Activated T-cell treated with anti-CD3 and anti-CD28 coated beads, Interleukin-2, amount 50 U/mL, for 1 hour (primary cell): ENCODE measurements at regions not wholly inside any gene's neighbourhood (a gene's known extent, or its start where the extent isn't known, plus 50 kb on each side); places are given as distances from the start of the nearest gene placed in this dataset.
A peak's percentile ranks its signal among the peaks of the same experiment; 100 is the strongest.

Experiments
- DNase-seq: peaks from one replicate; pipeline ENCODE4 v3.0.0-alpha.2; 2020

GRCh38 chr1:36603461-36603860 is 120.7 kb upstream of the CSF3R start:
- DNase-seq = no peak

- no peak for DNase-seq
Observed at GRCh38 chr1:36602184-36602583, 119.5 kb upstream of the CSF3R start.

GRCh38 chr1:36599828-36600227 is 117.1 kb upstream of the CSF3R start:
- no peak for DNase-seq

- DNase-seq = no peak
Observed at GRCh38 chr1:36597514-36597913, 114.8 kb upstream of the CSF3R start.

- DNase-seq = no peak
Observed at GRCh38 chr1:36595921-36596320, 113.2 kb upstream of the CSF3R start.

GRCh38 chr1:36595349-36595748 is 112.6 kb upstream of the CSF3R start:
- no peak for DNase-seq

GRCh38 chr1:36594023-36594422 is 111.3 kb upstream of the CSF3R start:
- no peak for DNase-seq

- DNase-seq = no peak
Observed at GRCh38 chr1:36591278-36591677, 108.6 kb upstream of the CSF3R start.

- no peak for DNase-seq
Observed at GRCh38 chr1:36590771-36591170, 108.1 kb upstream of the CSF3R start.

- DNase-seq = no peak
Observed at GRCh38 chr1:36590264-36590663, 107.6 kb upstream of the CSF3R start.

- no peak for DNase-seq
Observed at GRCh38 chr1:36588972-36589371, 106.3 kb upstream of the CSF3R start.

- DNase-seq = no peak
Observed at GRCh38 chr1:36585569-36586548, 103.1 kb upstream of the CSF3R start.

- no peak for DNase-seq
Observed at GRCh38 chr1:36584874-36585453, 102.3 kb upstream of the CSF3R start.

- DNase-seq = no peak
Observed at GRCh38 chr1:36583980-36584782, 101.5 kb upstream of the CSF3R start.

- DNase-seq = no peak
Observed at GRCh38 chr1:36583080-36583479, 100.4 kb upstream of the CSF3R start.

- no peak for DNase-seq
Observed at GRCh38 chr1:36582066-36582755, 99.5 kb upstream of the CSF3R start.

GRCh38 chr1:36580524-36580923 is 97.8 kb upstream of the CSF3R start:
- DNase-seq = no peak

GRCh38 chr1:36579039-36579438 is 96.3 kb upstream of the CSF3R start:
- DNase-seq = no peak

- DNase-seq = no peak
Observed at GRCh38 chr1:36576551-36577110, 93.9 kb upstream of the CSF3R start.

GRCh38 chr1:36576118-36576517 is 93.4 kb upstream of the CSF3R start:
- DNase-seq = peak; percentile 54

- DNase-seq = no peak
Observed at GRCh38 chr1:36573445-36573844, 90.7 kb upstream of the CSF3R start.

GRCh38 chr1:36572906-36573305 is 90.2 kb upstream of the CSF3R start:
- DNase-seq = no peak
